Mesendoderm (in vitro differentiated cells): ENCODE measurements at regions not wholly inside any gene's neighbourhood (a gene's known extent, or its start where the extent isn't known, plus 50 kb on each side); places are given as distances from the start of the nearest gene placed in this dataset.

Source experiments
- DNase-seq: peaks from one replicate; pipeline ENCODE4 v3.0.0; 2013
- H2AK5ac ChIP-seq: 2 replicates; pipeline ENCODE4 v1.6.1; 2013; ENCODE audit warnings: low read length, inconsistent platforms
- H2BK120ac ChIP-seq: 2 replicates; pipeline ENCODE4 v1.6.1; 2013; ENCODE audit warnings: low read depth, mild to moderate bottlenecking, low read length, moderate library complexity, mixed read lengths
- H2BK15ac ChIP-seq: replicated peaks from 2 replicates; pipeline ENCODE4 v1.6.1; 2013; ENCODE audit warnings: low read depth, mild to moderate bottlenecking, moderate library complexity
- H2BK5ac ChIP-seq: 2 replicates; pipeline ENCODE4 v1.6.1; 2013; ENCODE audit warnings: low read length, inconsistent platforms
- H3K18ac ChIP-seq: 2 replicates; pipeline ENCODE4 v1.6.1; 2013; ENCODE audit warnings: mild to moderate bottlenecking, low read length, mixed read lengths
- H3K23ac ChIP-seq: one replicate; pipeline ENCODE4 v1.6.1; 2013; ENCODE audit warnings: low read length
- H3K27ac ChIP-seq: 2 replicates; pipeline ENCODE4 v1.5.1; 2013; ENCODE audit warnings: low read depth, mild to moderate bottlenecking, inconsistent platforms, low read length, moderate library complexity
- H3K27me3 ChIP-seq: 2 replicates; pipeline ENCODE4 v1.6.1; 2013; ENCODE audit warnings: low read length, control low read depth, mild to moderate bottlenecking, inconsistent platforms; ENCODE audit not compliant: insufficient read depth, poor library complexity
- H3K36me3 ChIP-seq: 2 replicates; pipeline ENCODE4 v1.6.1; 2013; ENCODE audit warnings: low read length, inconsistent platforms; ENCODE audit not compliant: control insufficient read depth, insufficient read depth
- H3K4ac ChIP-seq: one replicate; pipeline ENCODE4 v1.6.1; 2013; ENCODE audit warnings: low read depth, mild to moderate bottlenecking, low read length, moderate library complexity
- H3K4me1 ChIP-seq: 2 replicates; pipeline ENCODE4 v1.6.1; 2013; ENCODE audit warnings: low read depth, low read length, inconsistent platforms; ENCODE audit not compliant: control insufficient read depth
- H3K4me2 ChIP-seq: 2 replicates; pipeline ENCODE4 v1.6.1; 2013; ENCODE audit warnings: low read length
- H3K4me3 ChIP-seq: 2 replicates; pipeline ENCODE4 v1.5.1; 2013; ENCODE audit warnings: mild to moderate bottlenecking, low read length
- H3K56ac ChIP-seq: one replicate; pipeline ENCODE4 v1.6.1; 2013; ENCODE audit warnings: low read length
- H3K79me1 ChIP-seq: 2 replicates; pipeline ENCODE4 v1.6.1; 2013; ENCODE audit warnings: low read length, inconsistent platforms
- H3K79me2 ChIP-seq: 2 replicates; pipeline ENCODE4 v1.6.1; 2013; ENCODE audit warnings: mild to moderate bottlenecking, low read length; ENCODE audit not compliant: control insufficient read depth, insufficient read depth
- H3K9ac ChIP-seq: 2 replicates; pipeline ENCODE4 v1.6.1; 2013; ENCODE audit warnings: low read length, inconsistent platforms
- H4K5ac ChIP-seq: one replicate; pipeline ENCODE4 v1.6.1; 2013; ENCODE audit warnings: low read length
- H4K8ac ChIP-seq: one replicate; pipeline ENCODE4 v1.6.1; 2013; ENCODE audit warnings: low read depth, mild to moderate bottlenecking, control low read depth, low read length, moderate library complexity
- WGBS: extraction: QIAGEN DNeasy Blood & Tissue Kit; methylation state at CpG from one replicate; pipeline ENCODE4 v1.1.7; 2013; ENCODE audit warnings: low lambda C conversion rate, missing lambda C conversion rate; ENCODE audit not compliant: insufficient coverage; ENCODE audit errors: extremely low coverage; 5-methylcytosine and 5-hydroxymethylcytosine counted together

DNA sequence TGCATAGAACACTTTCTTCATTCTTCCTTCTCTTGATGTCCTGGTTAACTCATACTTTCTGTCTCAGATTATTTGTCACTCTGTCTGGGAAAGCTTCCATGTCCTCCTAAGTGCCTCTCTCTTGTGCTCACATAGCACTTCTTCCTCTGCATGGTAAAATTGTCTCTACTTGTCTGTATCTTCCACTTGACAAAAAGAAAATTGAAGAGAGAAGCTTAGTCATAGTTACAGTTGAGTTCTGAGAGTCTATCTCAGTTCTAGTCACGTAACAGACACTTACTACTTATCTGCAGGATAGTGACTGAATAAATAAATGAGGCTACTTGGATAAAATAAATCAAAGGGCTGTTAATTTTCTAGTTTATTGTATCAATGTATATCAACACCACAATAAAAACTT lies 458.1 kb downstream of the HTR7 start:
- no peaks in the 10 kb centered on the region for H3K27me3 ChIP-seq
- no CpG with 5 or more reads among the region's 1 CpG for WGBS

DNA sequence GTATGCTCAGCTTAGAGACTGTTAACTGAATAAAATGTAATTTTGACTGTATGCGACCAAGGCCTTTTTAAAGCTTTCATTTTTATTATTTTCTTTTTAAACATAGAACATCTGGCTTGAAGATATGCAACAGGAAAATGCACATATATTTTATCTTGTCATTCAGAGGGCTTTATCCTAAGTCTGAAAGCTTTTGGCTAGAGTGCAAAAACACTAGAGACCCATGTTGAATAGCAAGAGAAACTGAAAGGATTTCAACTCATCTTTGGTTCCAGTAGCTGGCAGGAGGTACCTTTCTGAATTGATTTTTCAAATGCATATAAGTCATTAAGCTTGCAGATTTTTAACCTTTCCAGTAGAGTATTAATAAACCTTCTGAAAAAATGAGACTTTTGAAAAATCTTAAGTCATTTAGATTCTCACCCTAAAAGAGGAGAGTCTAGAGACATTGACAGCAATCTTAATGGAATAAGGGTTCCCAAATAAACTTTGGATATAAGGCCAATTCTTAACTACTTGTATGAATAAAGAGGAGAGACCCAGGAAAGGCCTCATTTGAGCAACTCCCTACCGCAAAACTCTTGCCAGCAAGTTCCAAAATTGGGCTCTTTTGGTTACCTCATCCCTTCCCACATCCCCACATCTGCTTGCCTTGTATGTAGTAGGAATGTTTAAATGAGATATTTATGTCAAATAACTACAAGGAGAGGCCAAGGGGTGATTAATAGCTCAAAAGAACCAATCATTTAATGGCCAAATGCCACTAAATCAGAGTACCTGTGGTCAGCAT lies 454.4 kb downstream of the HTR7 start:
- Histone ChIP-seq H3K4me1 (no peaks in the 10 kb centered on the region), H3K9ac (no peak overlapping the region), H3K27ac (no peak overlapping the region), H2BK15ac (no peak overlapping the region), H3K79me1 (no peaks in the 10 kb centered on the region), H3K4me3 (no peak overlapping the region), H3K56ac (no peak overlapping the region), H3K23ac (no peak overlapping the region), H2BK5ac (no peak overlapping the region), H3K4ac (no peak overlapping the region), H3K4me2 (no peak overlapping the region), H3K18ac (no peak overlapping the region), H4K8ac (no peak overlapping the region), H3K79me2 (no peaks in the 10 kb centered on the region), H3K27me3 (no peaks in the 10 kb centered on the region), H2BK120ac (no peak overlapping the region), H3K36me3 (no peaks in the 10 kb centered on the region), H4K5ac (no peak overlapping the region), H2AK5ac (no peak overlapping the region)
- DNase-seq: no peak
- no CpG with 5 or more reads among the region's 2 CpGs for WGBS

More for the DNA sequence above, 458.1 kb downstream of the HTR7 start:
- no peak overlapping the region for H4K5ac ChIP-seq
- no peak overlapping the region for H3K4me2 ChIP-seq
- no peaks in the 10 kb centered on the region for H3K4me1 ChIP-seq
- no peak overlapping the region for H3K18ac ChIP-seq
- H2BK5ac ChIP-seq: no peak overlapping the region
- H3K4ac ChIP-seq: no peak overlapping the region
- H2BK120ac ChIP-seq: no peak overlapping the region
- no peak overlapping the region for H2AK5ac ChIP-seq
- no peak overlapping the region for H3K4me3 ChIP-seq
- H2BK15ac ChIP-seq: no peak overlapping the region
- no peak overlapping the region for H3K9ac ChIP-seq
- no peak for DNase-seq
- H4K8ac ChIP-seq: no peak overlapping the region
- H3K79me2 ChIP-seq: no peaks in the 10 kb centered on the region
- H3K56ac ChIP-seq: no peak overlapping the region
- H3K27ac ChIP-seq: no peak overlapping the region
- H3K36me3 ChIP-seq: no peaks in the 10 kb centered on the region
- no peak overlapping the region for H3K23ac ChIP-seq
- H3K79me1 ChIP-seq: no peaks in the 10 kb centered on the region

DNA sequence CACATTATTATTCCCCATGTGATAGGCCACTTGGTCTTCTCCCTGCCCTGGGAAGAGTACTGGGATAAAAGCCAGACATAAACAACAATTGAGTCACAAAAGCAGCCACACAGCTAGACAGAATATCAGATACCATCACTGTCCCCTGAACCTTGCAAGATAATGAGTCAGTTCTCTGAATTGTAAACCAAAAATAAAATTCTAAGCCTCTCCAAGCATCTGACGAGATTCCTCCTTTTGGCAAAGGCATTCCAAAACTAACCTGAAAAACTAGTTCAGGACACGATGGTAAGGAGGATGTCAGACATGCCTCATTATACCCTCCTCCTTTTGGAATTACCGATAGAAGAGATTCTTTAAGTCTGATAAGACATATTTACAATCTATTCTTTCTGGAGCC lies 450.7 kb downstream of the HTR7 start:
- no peak overlapping the region for H2AK5ac ChIP-seq
- DNase-seq: peak; percentile 69
- no CpG with 5 or more reads among the region's 3 CpGs for WGBS

DNA sequence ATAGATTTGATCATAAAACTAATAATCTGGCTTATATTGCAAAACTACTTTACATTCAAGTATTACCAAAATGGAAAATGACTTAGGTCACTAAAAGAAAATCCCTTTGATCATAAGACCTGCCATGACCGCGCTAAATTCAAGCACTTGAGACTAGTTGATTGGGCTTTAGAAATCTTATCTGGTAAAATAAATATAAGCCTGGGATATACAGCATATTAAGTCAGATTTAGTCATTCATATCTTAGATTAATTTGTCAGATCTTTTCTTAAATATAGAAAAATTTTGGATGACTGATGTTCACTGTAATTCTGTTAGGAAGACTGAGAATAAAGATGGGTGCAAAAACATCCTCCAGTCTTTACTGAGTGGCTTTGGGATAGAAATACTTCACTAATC lies 450.0 kb downstream of the HTR7 start:
- Histone ChIP-seq H3K27me3 (no peaks in the 10 kb centered on the region), H2BK120ac (no peak overlapping the region), H3K23ac (no peak overlapping the region), H3K4me3 (no peak overlapping the region), H3K9ac (no peak overlapping the region), H3K79me1 (no peaks in the 10 kb centered on the region), H3K56ac (no peak overlapping the region), H2BK15ac (no peak overlapping the region), H2BK5ac (no peak overlapping the region), H3K36me3 (no peaks in the 10 kb centered on the region), H3K18ac (no peak overlapping the region), H3K4me2 (no peak overlapping the region), H3K27ac (no peak overlapping the region), H4K5ac (no peak overlapping the region), H3K79me2 (no peaks in the 10 kb centered on the region), H4K8ac (no peak overlapping the region), H3K4ac (no peak overlapping the region), H2AK5ac (no peak overlapping the region), H3K4me1 (no peaks in the 10 kb centered on the region)
- no CpG with 5 or more reads among the region's 2 CpGs for WGBS
- DNase-seq: no peak

More for the DNA sequence above, 450.7 kb downstream of the HTR7 start:
- Histone ChIP-seq H3K56ac (no peak overlapping the region), H3K27ac (no peak overlapping the region), H3K79me1 (no peaks in the 10 kb centered on the region), H2BK5ac (no peak overlapping the region), H3K18ac (no peak overlapping the region), H3K79me2 (no peaks in the 10 kb centered on the region), H4K8ac (no peak overlapping the region), H3K36me3 (no peaks in the 10 kb centered on the region), H2BK120ac (peak overlapping the region; percentile 45), H3K4ac (no peak overlapping the region), H2BK15ac (no peak overlapping the region), H4K5ac (no peak overlapping the region), H3K4me1 (no peaks in the 10 kb centered on the region), H3K4me2 (no peak overlapping the region), H3K27me3 (no peaks in the 10 kb centered on the region), H3K9ac (no peak overlapping the region), H3K23ac (no peak overlapping the region), H3K4me3 (no peak overlapping the region)

DNA sequence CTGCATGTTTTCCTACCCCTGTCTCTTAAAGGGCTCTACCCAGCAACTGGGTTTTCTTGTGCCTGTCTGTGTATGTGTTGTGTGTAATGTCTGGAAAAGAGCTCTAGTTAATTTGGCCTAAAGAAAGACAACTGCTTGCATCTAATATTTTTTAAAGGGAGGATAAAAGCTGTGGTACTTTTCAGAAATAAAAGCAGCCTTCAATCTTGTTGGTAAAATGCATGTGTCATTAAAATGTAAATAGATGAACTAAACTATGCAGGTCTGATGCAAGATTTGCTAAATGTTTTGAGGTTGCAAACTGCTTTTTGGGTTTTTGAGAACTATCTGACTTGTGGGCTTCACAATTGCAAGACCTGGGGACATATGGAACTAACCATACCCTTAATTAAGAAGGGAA lies 445.3 kb downstream of the HTR7 start:
- H3K4me2 ChIP-seq: no peak overlapping the region
- H2AK5ac ChIP-seq: no peak overlapping the region
- no peak overlapping the region for H2BK15ac ChIP-seq
- no peak overlapping the region for H3K9ac ChIP-seq
- no peak overlapping the region for H3K4ac ChIP-seq
- H3K4me3 ChIP-seq: no peak overlapping the region
- no peak overlapping the region for H2BK120ac ChIP-seq
- H3K36me3 ChIP-seq: no peaks in the 10 kb centered on the region
- H3K27ac ChIP-seq: no peak overlapping the region
- no peaks in the 10 kb centered on the region for H3K79me1 ChIP-seq
- DNase-seq: no peak
- no peaks in the 10 kb centered on the region for H3K4me1 ChIP-seq
- no peak overlapping the region for H4K8ac ChIP-seq
- H2BK5ac ChIP-seq: no peak overlapping the region
- H4K5ac ChIP-seq: no peak overlapping the region
- H3K27me3 ChIP-seq: no peaks in the 10 kb centered on the region
- no peaks in the 10 kb centered on the region for H3K79me2 ChIP-seq
- H3K23ac ChIP-seq: no peak overlapping the region
- H3K56ac ChIP-seq: no peak overlapping the region
- no peak overlapping the region for H3K18ac ChIP-seq

DNA sequence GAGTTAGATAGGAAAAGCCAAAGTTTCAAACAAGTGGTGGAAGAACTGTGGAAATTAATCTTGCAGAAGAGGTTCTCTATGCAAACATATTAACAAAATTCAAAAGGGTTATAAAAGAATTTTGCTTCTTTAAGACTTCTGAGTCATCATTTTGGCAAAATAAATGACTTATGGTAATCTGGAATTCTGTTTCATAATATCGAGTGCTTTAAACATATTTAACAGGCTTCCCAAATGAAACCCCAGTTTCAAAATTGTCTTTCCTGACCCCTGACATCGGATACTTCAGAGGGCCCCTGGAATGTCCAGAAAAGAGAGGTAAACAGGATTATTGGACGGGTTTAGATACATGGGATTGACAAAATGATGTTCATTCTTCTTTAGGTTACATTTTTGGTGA lies 444.6 kb downstream of the HTR7 start:
- H3K4ac ChIP-seq: no peak overlapping the region
- no peak overlapping the region for H4K8ac ChIP-seq
- H4K5ac ChIP-seq: no peak overlapping the region
- no peak overlapping the region for H3K4me3 ChIP-seq
- DNase-seq: no peak
- no peaks in the 10 kb centered on the region for H3K4me1 ChIP-seq
- H2BK5ac ChIP-seq: no peak overlapping the region
- no peak overlapping the region for H3K23ac ChIP-seq
- H3K18ac ChIP-seq: no peak overlapping the region
- H3K9ac ChIP-seq: no peak overlapping the region
- H2BK15ac ChIP-seq: no peak overlapping the region
- no peaks in the 10 kb centered on the region for H3K36me3 ChIP-seq
- no peaks in the 10 kb centered on the region for H3K27me3 ChIP-seq
- no peaks in the 10 kb centered on the region for H3K79me1 ChIP-seq
- H3K79me2 ChIP-seq: no peaks in the 10 kb centered on the region
- H3K4me2 ChIP-seq: no peak overlapping the region
- H3K56ac ChIP-seq: no peak overlapping the region
- H2AK5ac ChIP-seq: no peak overlapping the region
- no peak overlapping the region for H2BK120ac ChIP-seq
- no CpG with 5 or more reads among the region's 3 CpGs for WGBS
- no peak overlapping the region for H3K27ac ChIP-seq
